Retina (tissue), 1 donor: ENCODE measurements at regions not wholly inside any gene's neighbourhood (a gene's known extent, or its start where the extent isn't known, plus 50 kb on each side); places are given as distances from the start of the nearest gene placed in this dataset.

Experiments used
- DNase-seq: peaks from one replicate; pipeline ENCODE4 v3.0.0-alpha.2; 2016

GRCh38 chr16:85162478-85163277 is 50.4 kb upstream of the CIBAR2 start:
- peak; percentile 75 for DNase-seq

- no peak for DNase-seq
Measured at GRCh38 chr16:85163278-85164112, 51.2 kb upstream of the CIBAR2 start.

GRCh38 chr16:85164431-85164830 is 52.2 kb upstream of the CIBAR2 start:
- no peak for DNase-seq

- no peak for DNase-seq
Measured at GRCh38 chr16:85164838-85165516, 52.7 kb upstream of the CIBAR2 start.

- DNase-seq, result no peak
Measured at GRCh38 chr16:85165781-85166180, 53.5 kb upstream of the CIBAR2 start.

GRCh38 chr16:85166281-85166680 is 54.0 kb upstream of the CIBAR2 start:
- no peak for DNase-seq

- no peak for DNase-seq
Measured at GRCh38 chr16:85166699-85167588, 54.7 kb upstream of the CIBAR2 start.

GRCh38 chr16:85167589-85168537 is 55.6 kb upstream of the CIBAR2 start:
- no peak for DNase-seq

GRCh38 chr16:85168732-85169256 is 56.5 kb upstream of the CIBAR2 start:
- peak; percentile 79 for DNase-seq

- DNase-seq, result peak; percentile 65
Measured at GRCh38 chr16:85169333-85170065, 57.2 kb upstream of the CIBAR2 start.

- DNase-seq, result no peak
Measured at GRCh38 chr16:85170066-85170491, 57.8 kb upstream of the CIBAR2 start.

- DNase-seq, result no peak
Measured at GRCh38 chr16:85170590-85171003, 58.3 kb upstream of the CIBAR2 start.

GRCh38 chr16:85171004-85171758 is 58.9 kb upstream of the CIBAR2 start:
- DNase-seq, result no peak

GRCh38 chr16:85171759-85172454 is 59.6 kb upstream of the CIBAR2 start:
- no peak for DNase-seq

GRCh38 chr16:85172455-85173145 is 60.3 kb upstream of the CIBAR2 start:
- DNase-seq, result peak; percentile 81

- no peak for DNase-seq
Measured at GRCh38 chr16:85173146-85173980, 61.1 kb upstream of the CIBAR2 start.
